RPMI7951 (cell line): ENCODE measurements at regions not wholly inside any gene's neighbourhood (a gene's known extent, or its start where the extent isn't known, plus 50 kb on each side); places are given as distances from the start of the nearest gene placed in this dataset.

Experiments used
- DNase-seq: peaks from one replicate; pipeline ENCODE4 v3.0.0-alpha.2; 2012; ENCODE audit warnings: low read depth

GRCh38 chr15:25965326-25965725 is 102.2 kb upstream of the ATP10A start:
- DNase-seq = no peak

- DNase-seq = no peak
Measured at GRCh38 chr15:25960273-25960672, 97.1 kb upstream of the ATP10A start.

GRCh38 chr15:25959100-25959499 is 96.0 kb upstream of the ATP10A start:
- no peak for DNase-seq

- no peak for DNase-seq
Measured at GRCh38 chr15:25955628-25956027, 92.5 kb upstream of the ATP10A start.

- DNase-seq = no peak
Measured at GRCh38 chr15:25954398-25954797, 91.3 kb upstream of the ATP10A start.

- DNase-seq = no peak
Measured at GRCh38 chr15:25950014-25950413, 86.9 kb upstream of the ATP10A start.

- DNase-seq = no peak
Measured at GRCh38 chr15:25947323-25948314, 84.5 kb upstream of the ATP10A start.

GRCh38 chr15:25946241-25946805 is 83.2 kb upstream of the ATP10A start:
- no peak for DNase-seq

GRCh38 chr15:25944386-25944785 is 81.3 kb upstream of the ATP10A start:
- DNase-seq = no peak

GRCh38 chr15:25943831-25944230 is 80.7 kb upstream of the ATP10A start:
- no peak for DNase-seq

GRCh38 chr15:25939122-25939521 is 76.0 kb upstream of the ATP10A start:
- DNase-seq = no peak

- DNase-seq = no peak
Measured at GRCh38 chr15:25937796-25938195, 74.7 kb upstream of the ATP10A start.

GRCh38 chr15:25936004-25936403 is 72.9 kb upstream of the ATP10A start:
- no peak for DNase-seq

GRCh38 chr15:25933456-25934158 is 70.5 kb upstream of the ATP10A start:
- DNase-seq = no peak

GRCh38 chr15:25932696-25933095 is 69.6 kb upstream of the ATP10A start:
- DNase-seq = no peak

GRCh38 chr15:25931851-25932250 is 68.7 kb upstream of the ATP10A start:
- DNase-seq = no peak

- DNase-seq = no peak
Measured at GRCh38 chr15:25930931-25931330, 67.8 kb upstream of the ATP10A start.
